Esophagus muscularis mucosa (tissue), 4 donors: ENCODE measurements at regions not wholly inside any gene's neighbourhood (a gene's known extent, or its start where the extent isn't known, plus 50 kb on each side); places are given as distances from the start of the nearest gene placed in this dataset.

Experiments used
- EP300 ChIP-seq: sonication (generic); formaldehyde crosslinking; IDR thresholded peaks from one replicate; pipeline ENCODE4 v1.6.1; 2017; ENCODE audit warnings: antibody characterized with exemption
- POLR2A ChIP-seq: fragments of 450-650 bp; IDR thresholded peaks from one replicate; pipeline ENCODE4 v1.6.1; 2017; ENCODE audit warnings: antibody characterized with exemption, moderate library complexity, mild to moderate bottlenecking, low read depth
- POLR2AphosphoS5 ChIP-seq, 2 donors: sonication (generic); formaldehyde crosslinking; IDR thresholded peaks; one replicate each; pipeline ENCODE4 v1.6.1; 2017; ENCODE audit warnings: antibody characterized with exemption in 2 of 2
- TF ChIP-seq, protein P1 (sequence below), 3 experiments: fragments of 200-600 bp in 2 of 3; fragments of 450-650 bp in 1 of 3; sonication (generic) in 2 of 3; IDR thresholded peaks; one replicate each; pipeline ENCODE4 v1.5.1; 2017 to 2019; ENCODE audit warnings: antibody characterized with exemption in 3 of 3, mild to moderate bottlenecking in 2 of 3, moderate library complexity in 1 of 3

DNA sequence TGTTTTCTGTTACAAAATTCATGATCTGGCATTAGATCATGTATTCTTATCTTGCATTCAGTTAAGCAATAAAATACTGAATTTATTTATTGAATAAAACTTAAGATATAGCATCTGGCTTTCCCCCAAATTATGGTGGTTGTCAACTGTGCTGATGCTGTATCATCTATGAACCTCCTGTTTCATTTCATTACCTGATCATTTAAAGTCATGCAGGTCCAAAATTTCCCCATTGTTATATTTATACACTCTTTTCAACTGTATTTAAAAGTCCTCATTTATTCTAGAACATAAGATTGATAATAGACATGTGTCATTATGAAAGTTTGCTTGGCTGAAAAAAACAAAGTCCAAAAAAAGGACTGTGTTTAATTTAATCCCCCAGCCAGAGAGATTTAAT is 627.4 kb upstream of the ADGRB3 start:
- TF ChIP-seq EP300 = no peak
- TF ChIP-seq, protein P1, sequence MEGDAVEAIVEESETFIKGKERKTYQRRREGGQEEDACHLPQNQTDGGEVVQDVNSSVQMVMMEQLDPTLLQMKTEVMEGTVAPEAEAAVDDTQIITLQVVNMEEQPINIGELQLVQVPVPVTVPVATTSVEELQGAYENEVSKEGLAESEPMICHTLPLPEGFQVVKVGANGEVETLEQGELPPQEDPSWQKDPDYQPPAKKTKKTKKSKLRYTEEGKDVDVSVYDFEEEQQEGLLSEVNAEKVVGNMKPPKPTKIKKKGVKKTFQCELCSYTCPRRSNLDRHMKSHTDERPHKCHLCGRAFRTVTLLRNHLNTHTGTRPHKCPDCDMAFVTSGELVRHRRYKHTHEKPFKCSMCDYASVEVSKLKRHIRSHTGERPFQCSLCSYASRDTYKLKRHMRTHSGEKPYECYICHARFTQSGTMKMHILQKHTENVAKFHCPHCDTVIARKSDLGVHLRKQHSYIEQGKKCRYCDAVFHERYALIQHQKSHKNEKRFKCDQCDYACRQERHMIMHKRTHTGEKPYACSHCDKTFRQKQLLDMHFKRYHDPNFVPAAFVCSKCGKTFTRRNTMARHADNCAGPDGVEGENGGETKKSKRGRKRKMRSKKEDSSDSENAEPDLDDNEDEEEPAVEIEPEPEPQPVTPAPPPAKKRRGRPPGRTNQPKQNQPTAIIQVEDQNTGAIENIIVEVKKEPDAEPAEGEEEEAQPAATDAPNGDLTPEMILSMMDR (IDR thresholded peaks at IDR 0.05) = no peak
- no peak for TF ChIP-seq POLR2A
- no peak for TF ChIP-seq POLR2AphosphoS5 (IDR thresholded peaks at IDR 0.05)
